H1 (cell line): ENCODE measurements at regions not wholly inside any gene's neighbourhood (a gene's known extent, or its start where the extent isn't known, plus 50 kb on each side); places are given as distances from the start of the nearest gene placed in this dataset.

Experiments used
- CTCF ChIA-PET: fragments of 300-600 bp; sonication (Branson Sonifier 250); formaldehyde crosslinking; loops from one replicate; lab custom pipeline; 2021; ENCODE audit not compliant: partially characterized antibody; lab: Charles Lee
- POLR2A ChIA-PET: fragments of 300-600 bp; sonication (Branson Sonifier 250); formaldehyde crosslinking; loops from one replicate; lab custom pipeline; 2021; ENCODE audit warnings: inconsistent platforms; ENCODE audit not compliant: partially characterized antibody; lab: Charles Lee
- DNase-seq, 2 experiments: peaks; one replicate each; pipeline versions ENCODE4 v3.0.0 to v3.0.0-alpha.2; 2010 to 2022; ENCODE audit warnings: low spot score in 2 of 2, low read depth in 1 of 2, mixed read lengths in 1 of 2
- FAIRE-seq: peaks from 2 replicates; lab custom pipeline; 2011; peaks lifted over from hg19 to GRCh38; lab: Jason Lieb, UNC
- H2AFZ ChIP-seq: 2 replicates; pipeline ENCODE4 v1.8.1; 2012; ENCODE audit warnings: low read length, inconsistent platforms
- H2AK5ac ChIP-seq: 2 replicates; pipeline ENCODE4 v1.6.1; 2013; ENCODE audit warnings: low read depth, low read length
- H2BK120ac ChIP-seq: replicated peaks from 2 replicates; pipeline ENCODE3; 2013; ENCODE audit warnings: low read depth, low read length, inconsistent platforms
- H2BK12ac ChIP-seq: 2 replicates; pipeline ENCODE4 v1.6.1; 2013; ENCODE audit warnings: low read depth, low read length
- H2BK15ac ChIP-seq: 2 replicates; pipeline ENCODE4 v1.6.1; 2013; ENCODE audit warnings: low read length
- H2BK20ac ChIP-seq: 2 replicates; pipeline ENCODE4 v1.6.1; 2013; ENCODE audit warnings: low read length
- H2BK5ac ChIP-seq: 2 replicates; pipeline ENCODE4 v1.6.1; 2013; ENCODE audit warnings: low read depth, low read length
- H3K14ac ChIP-seq: 2 replicates; pipeline ENCODE4 v1.6.1; 2013; ENCODE audit warnings: inconsistent platforms; ENCODE audit not compliant: insufficient read length
- H3K18ac ChIP-seq: 2 replicates; pipeline ENCODE4 v1.6.1; 2013; ENCODE audit warnings: low read length; ENCODE audit errors: extremely low read depth
- H3K23ac ChIP-seq: 2 replicates; pipeline ENCODE4 v1.6.1; 2013; ENCODE audit warnings: inconsistent platforms; ENCODE audit not compliant: insufficient read length
- H3K23me2 ChIP-seq: 2 replicates; pipeline ENCODE4 v1.6.1; 2013; ENCODE audit warnings: low read depth, low read length
- H3K27ac ChIP-seq: 2 replicates; pipeline ENCODE4 v1.6.1; 2011; ENCODE audit warnings: low read depth, low read length, inconsistent platforms
- H3K27me3 ChIP-seq, 4 experiments: replicated peaks in 1 of 4; 1 replicate in 1 of 4; 2 replicates in 3 of 4; pipeline versions ENCODE4 v1.6.1 to v1.8.1; 2011 to 2013; ENCODE audit warnings: low read length in 3 of 4, mild to moderate bottlenecking in 3 of 4, inconsistent platforms in 2 of 4, mixed read lengths in 2 of 4, moderate library complexity in 1 of 4; ENCODE audit not compliant: control insufficient read depth in 3 of 4, insufficient read depth in 3 of 4; ENCODE audit errors: extremely low read depth in 1 of 4
- H3K36me3 ChIP-seq, 4 experiments: 2 replicates each; pipeline versions ENCODE4 v1.6.1 to v1.8.1; 2011 to 2013; ENCODE audit warnings: mild to moderate bottlenecking in 4 of 4, low read length in 3 of 4, moderate library complexity in 2 of 4, control low read depth in 1 of 4, inconsistent platforms in 1 of 4; ENCODE audit not compliant: insufficient read depth in 4 of 4, control insufficient read depth in 2 of 4
- H3K4ac ChIP-seq: replicated peaks from 2 replicates; pipeline ENCODE3; 2013; ENCODE audit warnings: low read length, low read depth, mixed read lengths, inconsistent platforms; ENCODE audit not compliant: insufficient read length
- H3K4me1 ChIP-seq, 4 experiments: replicated peaks in 1 of 4; 1 replicate in 1 of 4; 2 replicates in 3 of 4; pipeline versions ENCODE4 v1.6.1 to v1.8.1; 2011 to 2013; ENCODE audit warnings: low read length in 3 of 4, inconsistent platforms in 2 of 4, mixed read lengths in 1 of 4; ENCODE audit not compliant: insufficient read depth in 4 of 4, control insufficient read depth in 3 of 4
- H3K4me2 ChIP-seq, 2 experiments: 2 replicates each; pipeline versions ENCODE4 v1.6.1 to v1.8.1; 2011 to 2013; ENCODE audit warnings: low read depth in 2 of 2, low read length in 2 of 2, control low read depth in 1 of 2, inconsistent platforms in 1 of 2, mild to moderate bottlenecking in 1 of 2; ENCODE audit not compliant: insufficient read depth in 1 of 2
- H3K4me3 ChIP-seq, 4 experiments: fragments of 200-600, 300-600 bp in 1 of 4; sonication (generic), shearing (Covaris generic), sonication (Bioruptor Twin) in 1 of 4; 2 replicates each; pipeline versions ENCODE4 v1.5.1 to v1.8.1; 2011 to 2016; ENCODE audit warnings: low read length in 4 of 4, low read depth in 3 of 4, control low read depth in 2 of 4, inconsistent platforms in 2 of 4, mild to moderate bottlenecking in 2 of 4, mixed read lengths in 1 of 4, moderate library complexity in 1 of 4; ENCODE audit not compliant: insufficient read depth in 2 of 4; ENCODE audit errors: extremely low read depth in 1 of 4
- H3K56ac ChIP-seq: replicated peaks from 2 replicates; pipeline ENCODE3; 2013; ENCODE audit warnings: low read depth, mild to moderate bottlenecking, mixed read lengths, low read length, inconsistent platforms; ENCODE audit not compliant: insufficient read length
- H3K79me1 ChIP-seq: 2 replicates; pipeline ENCODE4 v1.6.1; 2013; ENCODE audit warnings: low read depth, low read length, control low read depth
- H3K79me2 ChIP-seq, 2 experiments: 2 replicates each; pipeline versions ENCODE4 v1.6.1 to v1.8.1; 2012 to 2013; ENCODE audit warnings: low read length in 2 of 2, mild to moderate bottlenecking in 2 of 2, inconsistent platforms in 1 of 2; ENCODE audit not compliant: insufficient read depth in 2 of 2, control insufficient read depth in 1 of 2
- H3K9ac ChIP-seq, 4 experiments: replicated peaks in 1 of 4; 1 replicate in 1 of 4; 2 replicates in 3 of 4; pipeline versions ENCODE4 v1.6.1 to v1.8.1; 2011 to 2013; ENCODE audit warnings: low read depth in 3 of 4, low read length in 3 of 4, control low read depth in 2 of 4, mild to moderate bottlenecking in 2 of 4, moderate library complexity in 2 of 4, inconsistent platforms in 1 of 4; ENCODE audit errors: extremely low read depth in 1 of 4
- H3K9me3 ChIP-seq, 2 experiments: 2 replicates each; pipeline versions ENCODE4 v1.6.1 to v1.8.1; 2012 to 2013; ENCODE audit warnings: mild to moderate bottlenecking in 2 of 2, moderate library complexity in 2 of 2, control low read depth in 1 of 2, inconsistent platforms in 1 of 2, low read depth in 1 of 2, low read length in 1 of 2, mixed read lengths in 1 of 2; ENCODE audit not compliant: insufficient read depth in 2 of 2
- H4K20me1 ChIP-seq, 2 experiments: replicated peaks in 1 of 2; 2 replicates each; pipeline versions ENCODE3 to v1.8.1; 2011 to 2013; ENCODE audit warnings: inconsistent platforms in 2 of 2, low read length in 2 of 2, mild to moderate bottlenecking in 1 of 2; ENCODE audit not compliant: insufficient read depth in 2 of 2, control insufficient read depth in 1 of 2
- H4K5ac ChIP-seq: 2 replicates; pipeline ENCODE4 v1.6.1; 2013; ENCODE audit warnings: low read length, low read depth, mixed read lengths, inconsistent platforms; ENCODE audit not compliant: insufficient read length
- H4K8ac ChIP-seq: 2 replicates; pipeline ENCODE4 v1.8.0; 2013; ENCODE audit warnings: mild to moderate bottlenecking, moderate library complexity, low read length, inconsistent platforms; ENCODE audit not compliant: insufficient read depth; ENCODE audit errors: extremely low read depth
- H4K91ac ChIP-seq: replicated peaks from 2 replicates; pipeline ENCODE3; 2013; ENCODE audit warnings: low read length, mixed read lengths, inconsistent platforms; ENCODE audit not compliant: insufficient read length
- E2F6 ChIP-seq: IDR thresholded peaks from 2 replicates; pipeline ENCODE4 v1.6.1; 2012; ENCODE audit warnings: inconsistent platforms
- EZH2 ChIP-seq: fragments of 200-600 bp; sonication (generic); IDR thresholded peaks from 2 replicates; pipeline ENCODE4 v1.7.1; 2012; ENCODE audit warnings: low read depth, mild to moderate bottlenecking, moderate library complexity, low read length, inconsistent platforms; ENCODE audit not compliant: severe bottlenecking
- GABPA ChIP-seq: IDR thresholded peaks from 2 replicates; pipeline ENCODE4 v1.6.1; 2011; ENCODE audit warnings: mild to moderate bottlenecking, low read length, moderate library complexity, borderline replicate concordance; ENCODE audit not compliant: insufficient read depth
- NANOG ChIP-seq: IDR thresholded peaks from 2 replicates; pipeline ENCODE4 v1.6.1; 2011; ENCODE audit warnings: low read length, low read depth, mild to moderate bottlenecking, inconsistent platforms; ENCODE audit not compliant: insufficient read depth, poor library complexity, severe bottlenecking
- RFX5 ChIP-seq: IDR thresholded peaks from 2 replicates; pipeline ENCODE4 v1.6.1; 2011; ENCODE audit warnings: low read depth, low read length, improper control_type of control experiment, borderline replicate concordance
- SIRT6 ChIP-seq: IDR thresholded peaks from one replicate; pipeline ENCODE4 v1.7.1; 2012; ENCODE audit warnings: low read length, inconsistent platforms
- TAF7 ChIP-seq: optimal IDR thresholded peaks from 2 replicates; pipeline ENCODE3; 2011; ENCODE audit warnings: low read depth, mild to moderate bottlenecking, inconsistent platforms, low read length, moderate library complexity, borderline replicate concordance
- TCF12 ChIP-seq: IDR thresholded peaks from 2 replicates; pipeline ENCODE4 v1.6.1; 2011; ENCODE audit warnings: low read depth, mild to moderate bottlenecking, low read length
- USF2 ChIP-seq: IDR thresholded peaks from 2 replicates; pipeline ENCODE4 v1.6.1; 2011; ENCODE audit warnings: low read length, improper control_type of control experiment
- WGBS, 2 experiments: shearing (Covaris generic) in 1 of 2; methylation state at CpG; one replicate each; pipeline versions ENCODE4 v1.1.6 to v1.1.7; 2013 to 2015; ENCODE audit warnings: low lambda C conversion rate in 2 of 2, mixed read lengths in 2 of 2, inconsistent platforms in 1 of 2, low coverage in 1 of 2, missing lambda C conversion rate in 1 of 2; ENCODE audit not compliant: insufficient replicate concordance in 2 of 2, insufficient coverage in 1 of 2, insufficient read length in 1 of 2; ENCODE audit errors: extremely low coverage in 1 of 2, missing lambda C conversion rate in 1 of 2; 5-methylcytosine and 5-hydroxymethylcytosine counted together

- Histone ChIP-seq H2BK12ac (no peak overlapping the region), H3K27me3 (no peaks in the 10 kb centered on the region), H3K79me1 (no peaks in the 10 kb centered on the region), H2AFZ (no peak overlapping the region), H3K14ac (no peak overlapping the region), H2BK20ac (no peak overlapping the region), H3K9ac (no peak overlapping the region), H3K4me2 (no peak overlapping the region), H2AK5ac (no peak overlapping the region), H4K91ac (no peak overlapping the region), H3K36me3 (no peaks in the 10 kb centered on the region), H3K23me2 (no peaks in the 10 kb centered on the region), H3K4me1 (no peaks in the 10 kb centered on the region), H3K23ac (no peak overlapping the region), H3K4ac (no peak overlapping the region), H3K18ac (no peak overlapping the region), H4K5ac (no peak overlapping the region), H2BK15ac (no peak overlapping the region), H2BK120ac (no peak overlapping the region), H3K79me2 (no peaks in the 10 kb centered on the region), H4K8ac (no peak overlapping the region), H3K4me3 (no peak overlapping the region), H3K56ac (no peak overlapping the region), H3K27ac (no peak overlapping the region), H4K20me1 (no peaks in the 10 kb centered on the region), H2BK5ac (no peak overlapping the region), H3K9me3 (no peaks in the 10 kb centered on the region; a peak in 1 of 4 replicates)
- DNase-seq (no peak), FAIRE-seq (no peak)
- ChIA-PET CTCF (no interaction called here), POLR2A (no interaction called here)
- WGBS, 2 experiments = 95% methylated on average over 1 of the region's 1 CpG; no CpG with 5 or more reads in 1 of the 2 experiments
- TF ChIP-seq TCF12 (no peak), E2F6 (no peak), TAF7 (no peak), RFX5 (no peak), EZH2 (no peak), GABPA (no peak), SIRT6 (no peak), USF2 (no peak), NANOG (no peak)
Observed at GRCh38 chr14:62301080-62301479, 538.9 kb downstream of the SNAPC1 start.
